ENCODE measurements at regions not wholly inside any gene's neighbourhood (a gene's known extent, or its start where the extent isn't known, plus 50 kb on each side); places are given as distances from the start of the nearest gene placed in this dataset.
A peak's percentile ranks its signal among the peaks of the same experiment; 100 is the strongest.

GRCh38 chr21:20685475-20685874 is 312.7 kb upstream of the NCAM2 start:
- Mint-ChIP-seq H3K36me3 (ENCODE audit: low read depth) (no peaks in the 10 kb centered on the region), H3K4me1 (ENCODE audit: low read depth) (no peaks in the 10 kb centered on the region), H3K9me3 (peaks cover 5% of the 10 kb centered on the region), H3K27me3 (ENCODE audit: low read depth) (no peaks in the 10 kb centered on the region), H3K4me3 (no peak overlapping the region), H3K27ac (no peak overlapping the region)
- CTCF ChIA-PET: no interaction called here
- intact Hi-C loops (cut with micrococcal nuclease): no loop called here
- no peak for DNase-seq

DNA sequence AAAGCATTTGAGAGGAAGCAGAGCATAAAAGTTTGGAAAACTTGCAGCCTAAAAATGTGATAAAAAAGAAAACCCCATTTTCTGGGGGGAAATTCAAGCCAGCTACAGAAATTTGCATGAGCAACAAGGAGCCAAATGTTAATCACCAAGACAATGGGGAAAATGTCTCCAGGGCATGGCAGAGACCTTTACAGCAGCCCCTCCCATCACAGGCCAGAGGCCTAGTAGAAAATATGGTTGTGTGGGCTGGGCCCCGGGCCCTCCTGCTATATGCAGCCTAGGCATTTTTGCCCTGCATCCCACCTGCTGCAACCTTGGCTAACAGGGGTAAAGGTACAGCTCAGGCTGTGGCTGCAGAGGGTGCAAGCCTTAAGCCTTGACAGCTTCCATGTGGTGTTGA is 299.6 kb upstream of the NCAM2 start:
- intact Hi-C loops (cut with micrococcal nuclease): no loop called here

DNA sequence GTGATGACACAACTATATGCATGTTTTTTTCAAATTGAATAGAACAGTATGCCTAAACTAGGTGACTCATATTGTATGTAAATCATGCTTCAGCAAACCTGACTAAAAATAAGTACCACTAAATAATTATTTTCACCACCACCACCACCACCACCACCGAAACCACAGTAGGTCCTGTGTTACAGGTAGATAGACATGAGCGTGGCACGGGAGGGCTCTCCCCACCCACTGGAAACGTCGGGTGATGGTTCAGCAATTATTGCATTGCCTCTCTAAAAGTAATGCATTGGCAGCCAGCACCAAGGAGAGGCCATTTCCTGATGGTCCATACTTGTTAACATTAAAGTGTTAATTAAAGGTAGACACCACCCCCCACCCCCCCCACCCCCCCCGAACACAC is 297.0 kb upstream of the NCAM2 start:
- peak; percentile 5 for DNase-seq
- Mint-ChIP-seq H3K36me3 (ENCODE audit: low read depth) (no peaks in the 10 kb centered on the region), H3K4me3 (no peak overlapping the region), H3K9me3 (peaks cover 8% of the 10 kb centered on the region), H3K27me3 (ENCODE audit: low read depth) (no peaks in the 10 kb centered on the region), H3K27ac (no peak overlapping the region), H3K4me1 (ENCODE audit: low read depth) (no peaks in the 10 kb centered on the region)
- CTCF ChIA-PET: no interaction called here
- intact Hi-C loops (cut with micrococcal nuclease): no loop called here

More for the DNA sequence above, 299.6 kb upstream of the NCAM2 start:
- no peak for DNase-seq
- Mint-ChIP-seq H3K9me3 (peaks cover 9% of the 10 kb centered on the region), H3K27me3 (ENCODE audit: low read depth) (no peaks in the 10 kb centered on the region), H3K27ac (no peak overlapping the region), H3K36me3 (ENCODE audit: low read depth) (no peaks in the 10 kb centered on the region), H3K4me1 (ENCODE audit: low read depth) (no peaks in the 10 kb centered on the region), H3K4me3 (no peak overlapping the region)
- CTCF ChIA-PET: no interaction called here

- CTCF ChIA-PET: no interaction called here
- Mint-ChIP-seq H3K4me3 (no peak overlapping the region), H3K4me1 (ENCODE audit: low read depth) (no peaks in the 10 kb centered on the region), H3K27me3 (ENCODE audit: low read depth) (no peaks in the 10 kb centered on the region), H3K27ac (no peak overlapping the region), H3K9me3 (peaks cover 3% of the 10 kb centered on the region), H3K36me3 (ENCODE audit: low read depth) (no peaks in the 10 kb centered on the region)
- no peak for DNase-seq
- intact Hi-C loops (cut with micrococcal nuclease): no loop called here
Observed at GRCh38 chr21:20703112-20703767, 295.0 kb upstream of the NCAM2 start.

- Mint-ChIP-seq H3K4me3 (no peak overlapping the region), H3K36me3 (ENCODE audit: low read depth) (no peaks in the 10 kb centered on the region), H3K27me3 (ENCODE audit: low read depth) (no peaks in the 10 kb centered on the region), H3K27ac (no peak overlapping the region), H3K9me3 (peaks cover 9% of the 10 kb centered on the region), H3K4me1 (ENCODE audit: low read depth) (no peaks in the 10 kb centered on the region)
- intact Hi-C loops (cut with micrococcal nuclease): no loop called here
- no peak for DNase-seq
- CTCF ChIA-PET: no interaction called here
Observed at GRCh38 chr21:20720623-20721022, 277.6 kb upstream of the NCAM2 start.

GRCh38 chr21:20721151-20721550 is 277.1 kb upstream of the NCAM2 start:
- H3K27ac Mint-ChIP-seq: no peak overlapping the region
- intact Hi-C loops (cut with micrococcal nuclease): no loop called here
- H3K9me3 Mint-ChIP-seq: peaks cover 9% of the 10 kb centered on the region
- H3K4me3 Mint-ChIP-seq: no peak overlapping the region
- no peak for DNase-seq
- no peaks in the 10 kb centered on the region for H3K36me3 Mint-ChIP-seq (ENCODE audit: low read depth)
- H3K4me1 Mint-ChIP-seq (ENCODE audit: low read depth): no peaks in the 10 kb centered on the region
- CTCF ChIA-PET: no interaction called here
- no peaks in the 10 kb centered on the region for H3K27me3 Mint-ChIP-seq (ENCODE audit: low read depth)

- CTCF ChIA-PET: no interaction called here
- no peak overlapping the region for H3K4me3 Mint-ChIP-seq
- DNase-seq: no peak
- H3K36me3 Mint-ChIP-seq (ENCODE audit: low read depth): no peaks in the 10 kb centered on the region
- no peaks in the 10 kb centered on the region for H3K4me1 Mint-ChIP-seq (ENCODE audit: low read depth)
- H3K9me3 Mint-ChIP-seq: no peaks in the 10 kb centered on the region
- H3K27ac Mint-ChIP-seq: no peak overlapping the region
- H3K27me3 Mint-ChIP-seq (ENCODE audit: low read depth): no peaks in the 10 kb centered on the region
- intact Hi-C loops (cut with micrococcal nuclease): no loop called here
Observed at GRCh38 chr21:20728691-20729090, 269.5 kb upstream of the NCAM2 start.

- no peak for DNase-seq
Observed at GRCh38 chr21:20729376-20729775, 268.8 kb upstream of the NCAM2 start.

DNA sequence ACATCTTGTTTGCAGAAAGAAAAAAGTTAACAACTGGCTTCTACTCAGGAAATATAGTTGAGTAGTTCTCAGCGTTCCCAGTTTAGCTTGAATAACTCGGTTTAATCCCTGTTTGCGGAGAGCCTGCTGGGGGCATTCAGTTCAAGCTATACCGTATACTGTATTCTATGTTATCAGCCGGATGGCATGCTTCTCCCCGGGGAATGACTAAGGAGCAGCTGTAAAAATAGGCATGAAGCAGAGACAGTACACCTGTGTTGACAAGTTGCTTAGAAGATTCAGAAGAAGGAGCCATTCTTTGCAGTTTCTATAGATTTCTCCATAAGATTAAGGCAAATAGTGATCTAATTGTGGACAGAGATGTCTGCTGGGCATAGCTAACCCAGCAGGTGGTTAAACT is 267.8 kb upstream of the NCAM2 start:
- intact Hi-C loops (cut with micrococcal nuclease): no loop called here
- CTCF ChIA-PET: no interaction called here
- H3K27ac Mint-ChIP-seq: no peak overlapping the region
- H3K36me3 Mint-ChIP-seq (ENCODE audit: low read depth): no peaks in the 10 kb centered on the region
- no peaks in the 10 kb centered on the region for H3K27me3 Mint-ChIP-seq (ENCODE audit: low read depth)
- no peaks in the 10 kb centered on the region for H3K4me1 Mint-ChIP-seq (ENCODE audit: low read depth)
- no peak for DNase-seq
- no peak overlapping the region for H3K4me3 Mint-ChIP-seq
- H3K9me3 Mint-ChIP-seq: peaks cover 1% of the 10 kb centered on the region

More at GRCh38 chr21:20729376-20729775, 268.8 kb upstream of the NCAM2 start:
- H3K9me3 Mint-ChIP-seq: no peaks in the 10 kb centered on the region
- CTCF ChIA-PET: no interaction called here
- intact Hi-C loops (cut with micrococcal nuclease): no loop called here
- H3K27me3 Mint-ChIP-seq (ENCODE audit: low read depth): no peaks in the 10 kb centered on the region
- H3K36me3 Mint-ChIP-seq (ENCODE audit: low read depth): no peaks in the 10 kb centered on the region
- no peak overlapping the region for H3K27ac Mint-ChIP-seq
- H3K4me3 Mint-ChIP-seq: no peak overlapping the region
- no peaks in the 10 kb centered on the region for H3K4me1 Mint-ChIP-seq (ENCODE audit: low read depth)

- Mint-ChIP-seq H3K9me3 (peaks cover 7% of the 10 kb centered on the region), H3K4me3 (no peak overlapping the region), H3K4me1 (ENCODE audit: low read depth) (no peaks in the 10 kb centered on the region), H3K27me3 (ENCODE audit: low read depth) (no peaks in the 10 kb centered on the region), H3K36me3 (ENCODE audit: low read depth) (no peaks in the 10 kb centered on the region), H3K27ac (no peak overlapping the region)
- CTCF ChIA-PET: no interaction called here
- intact Hi-C loops (cut with micrococcal nuclease): no loop called here
- no peak for DNase-seq
Observed at GRCh38 chr21:20735257-20735656, 263.0 kb upstream of the NCAM2 start.

DNA sequence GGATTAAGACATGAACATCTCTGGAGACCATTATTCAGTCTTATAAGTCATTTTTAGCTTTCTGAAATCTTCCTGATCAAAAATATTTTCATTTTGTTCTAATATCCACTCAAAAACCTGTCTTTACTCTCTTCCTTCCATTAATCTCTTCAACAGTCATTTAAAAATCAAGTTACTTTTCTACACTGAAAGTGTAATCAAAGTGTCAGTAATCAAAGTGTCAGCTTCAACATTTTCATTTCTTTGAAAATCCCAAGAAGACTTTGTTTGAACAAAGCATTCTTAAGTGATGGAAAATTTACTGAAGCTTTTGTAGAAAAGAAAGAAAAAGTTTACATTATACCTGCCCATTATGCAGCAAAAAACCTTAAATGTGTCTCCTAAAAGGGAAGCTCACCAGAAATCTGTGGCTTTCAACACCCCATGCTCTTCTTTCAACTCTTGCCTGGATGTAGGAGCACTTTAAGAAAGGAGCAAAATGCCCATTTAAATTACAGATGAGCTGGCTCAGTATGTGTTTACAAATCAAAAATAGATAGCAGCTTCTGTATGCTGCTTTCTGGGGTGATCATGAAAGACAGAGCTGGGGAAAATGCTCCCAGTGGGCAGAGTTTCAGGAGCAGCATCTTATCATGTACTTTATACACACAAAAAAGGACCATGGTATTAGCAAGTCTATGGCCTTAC is 260.8 kb upstream of the NCAM2 start:
- intact Hi-C loops (cut with micrococcal nuclease): no loop called here
- Mint-ChIP-seq H3K27ac (no peak overlapping the region), H3K36me3 (ENCODE audit: low read depth) (no peaks in the 10 kb centered on the region), H3K27me3 (ENCODE audit: low read depth) (no peaks in the 10 kb centered on the region), H3K4me1 (ENCODE audit: low read depth) (no peaks in the 10 kb centered on the region), H3K9me3 (peaks cover 7% of the 10 kb centered on the region), H3K4me3 (no peak overlapping the region)
- DNase-seq: no peak
- CTCF ChIA-PET: no interaction called here

DNA sequence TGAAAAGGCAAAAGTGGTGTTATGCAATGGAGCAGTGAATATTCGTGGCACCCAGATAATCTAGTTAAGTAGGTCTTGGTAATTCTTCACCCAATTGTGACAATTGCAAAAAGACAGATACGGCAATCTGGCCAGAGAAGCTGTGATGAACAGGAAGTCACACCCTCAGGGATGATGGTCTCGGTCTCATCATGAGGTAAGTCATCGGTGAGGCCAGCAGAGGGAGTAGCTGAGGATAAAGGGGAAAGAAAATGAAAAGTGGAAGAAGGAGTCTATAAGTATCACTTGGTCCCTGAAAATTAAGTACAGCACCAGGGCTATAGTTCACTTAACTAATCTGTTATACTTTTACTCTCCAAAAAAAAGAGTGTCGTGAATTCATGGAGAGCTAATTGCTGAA is 258.8 kb upstream of the NCAM2 start:
- Mint-ChIP-seq H3K4me1 (ENCODE audit: low read depth) (no peaks in the 10 kb centered on the region), H3K27ac (no peak overlapping the region), H3K9me3 (peaks cover 7% of the 10 kb centered on the region), H3K4me3 (no peak overlapping the region), H3K36me3 (ENCODE audit: low read depth) (no peaks in the 10 kb centered on the region), H3K27me3 (ENCODE audit: low read depth) (no peaks in the 10 kb centered on the region)
- intact Hi-C loops (cut with micrococcal nuclease): no loop called here
- CTCF ChIA-PET: no interaction called here
- no peak for DNase-seq

- CTCF ChIA-PET: no interaction called here
- Mint-ChIP-seq H3K9me3 (peaks cover 10% of the 10 kb centered on the region), H3K36me3 (ENCODE audit: low read depth) (no peaks in the 10 kb centered on the region), H3K4me1 (ENCODE audit: low read depth) (no peaks in the 10 kb centered on the region), H3K27me3 (ENCODE audit: low read depth) (no peaks in the 10 kb centered on the region), H3K27ac (no peak overlapping the region), H3K4me3 (no peak overlapping the region)
- intact Hi-C loops (cut with micrococcal nuclease): no loop called here
- no peak for DNase-seq
Observed at GRCh38 chr21:20741445-20741844, 256.8 kb upstream of the NCAM2 start.

Data from activated naive CD4-positive, alpha-beta T cell treated with anti-CD3 and anti-CD28 coated beads for 36 hours (primary cell).